Progenitor cell of endocrine pancreas (in vitro differentiated cells): ENCODE measurements at regions not wholly inside any gene's neighbourhood (a gene's known extent, or its start where the extent isn't known, plus 50 kb on each side); places are given as distances from the start of the nearest gene placed in this dataset.

Experiments
- DNase-seq: peaks from one replicate; pipeline ENCODE4 v3.0.0; 2021; ENCODE audit warnings: low spot score; ENCODE audit not compliant: unreplicated experiment
- H3K27ac Mint-ChIP-seq: 2 replicates; pipeline ENCODE4 v1.8.0; 2021; ENCODE audit warnings: mild to moderate bottlenecking, moderate library complexity, mixed read lengths
- H3K27me3 Mint-ChIP-seq: 2 replicates; pipeline ENCODE4 v1.8.0; 2021; ENCODE audit warnings: mixed read lengths
- H3K36me3 Mint-ChIP-seq: 2 replicates; pipeline ENCODE4 v1.8.0; 2022; ENCODE audit warnings: mixed read lengths; ENCODE audit not compliant: insufficient read depth
- H3K4me1 Mint-ChIP-seq: 2 replicates; pipeline ENCODE4 v1.8.0; 2021; ENCODE audit warnings: low read depth, mixed read lengths
- H3K4me3 Mint-ChIP-seq: 2 replicates; pipeline ENCODE4 v1.8.0; 2021; ENCODE audit warnings: low read depth, mild to moderate bottlenecking, moderate library complexity, mixed read lengths
- H3K9me3 Mint-ChIP-seq: 2 replicates; pipeline ENCODE4 v1.8.0; 2021; ENCODE audit warnings: low read depth, mixed read lengths
- TF ChIP-seq, protein P1 (sequence below): fragments of 200-600 bp; sonication (generic); IDR thresholded peaks from one replicate; pipeline ENCODE4 v1.5.0; 2021; ENCODE audit warnings: antibody characterized with exemption, mild to moderate bottlenecking; ENCODE audit not compliant: unreplicated experiment

DNA sequence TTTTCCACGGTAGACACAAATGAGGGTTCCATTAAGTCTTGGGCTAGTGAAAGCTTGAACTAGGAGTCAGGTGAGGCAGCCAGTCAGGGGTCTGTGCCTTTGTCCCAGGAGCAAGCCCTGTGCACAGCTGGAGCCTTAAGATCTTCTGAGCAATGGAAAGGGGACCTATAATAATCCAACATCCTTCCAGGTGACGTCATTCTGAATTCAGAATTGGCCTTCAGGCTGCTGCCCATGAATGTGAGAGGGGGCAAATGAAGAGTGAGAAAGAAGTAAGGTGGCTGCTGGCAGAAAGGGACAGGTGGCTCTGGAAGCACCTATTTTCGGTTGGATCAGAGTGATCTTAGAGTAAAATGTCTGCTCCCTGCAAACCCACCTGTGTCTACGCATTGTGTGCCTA lies 488.1 kb upstream of the CDH5 start:
- DNase-seq: no peak
- TF ChIP-seq, protein P1, sequence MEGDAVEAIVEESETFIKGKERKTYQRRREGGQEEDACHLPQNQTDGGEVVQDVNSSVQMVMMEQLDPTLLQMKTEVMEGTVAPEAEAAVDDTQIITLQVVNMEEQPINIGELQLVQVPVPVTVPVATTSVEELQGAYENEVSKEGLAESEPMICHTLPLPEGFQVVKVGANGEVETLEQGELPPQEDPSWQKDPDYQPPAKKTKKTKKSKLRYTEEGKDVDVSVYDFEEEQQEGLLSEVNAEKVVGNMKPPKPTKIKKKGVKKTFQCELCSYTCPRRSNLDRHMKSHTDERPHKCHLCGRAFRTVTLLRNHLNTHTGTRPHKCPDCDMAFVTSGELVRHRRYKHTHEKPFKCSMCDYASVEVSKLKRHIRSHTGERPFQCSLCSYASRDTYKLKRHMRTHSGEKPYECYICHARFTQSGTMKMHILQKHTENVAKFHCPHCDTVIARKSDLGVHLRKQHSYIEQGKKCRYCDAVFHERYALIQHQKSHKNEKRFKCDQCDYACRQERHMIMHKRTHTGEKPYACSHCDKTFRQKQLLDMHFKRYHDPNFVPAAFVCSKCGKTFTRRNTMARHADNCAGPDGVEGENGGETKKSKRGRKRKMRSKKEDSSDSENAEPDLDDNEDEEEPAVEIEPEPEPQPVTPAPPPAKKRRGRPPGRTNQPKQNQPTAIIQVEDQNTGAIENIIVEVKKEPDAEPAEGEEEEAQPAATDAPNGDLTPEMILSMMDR: no peak
- Mint-ChIP-seq H3K9me3 (no peaks in the 10 kb centered on the region), H3K36me3 (no peaks in the 10 kb centered on the region), H3K27ac (no peak overlapping the region), H3K27me3 (peaks cover 12% of the 10 kb centered on the region), H3K4me1 (no peaks in the 10 kb centered on the region), H3K4me3 (no peak overlapping the region)

DNA sequence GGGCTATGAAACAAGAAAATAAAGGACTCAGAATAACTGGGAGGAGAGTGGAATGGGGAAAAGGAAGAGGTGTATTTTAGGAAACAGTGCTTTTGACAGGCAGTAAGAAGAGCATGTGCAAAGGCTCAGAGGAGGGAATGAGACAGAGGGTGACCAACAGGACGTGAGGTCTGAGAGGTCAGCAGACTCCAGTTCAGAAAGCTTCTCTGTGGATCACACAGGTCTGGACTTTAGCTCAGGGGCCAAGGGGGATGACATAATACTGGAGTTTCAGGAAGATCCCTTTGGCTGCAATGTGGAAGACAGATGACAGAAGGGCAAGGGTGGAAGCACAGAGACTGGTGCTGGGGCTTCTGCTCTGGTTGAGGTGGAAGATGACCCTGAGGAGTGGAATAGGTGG lies 489.9 kb upstream of the CDH5 start:
- Mint-ChIP-seq H3K4me3 (no peak overlapping the region), H3K27ac (no peak overlapping the region), H3K4me1 (no peaks in the 10 kb centered on the region), H3K27me3 (peaks cover 12% of the 10 kb centered on the region), H3K36me3 (no peaks in the 10 kb centered on the region), H3K9me3 (no peaks in the 10 kb centered on the region)
- no peak for DNase-seq
- TF ChIP-seq, protein P1: no peak

DNA sequence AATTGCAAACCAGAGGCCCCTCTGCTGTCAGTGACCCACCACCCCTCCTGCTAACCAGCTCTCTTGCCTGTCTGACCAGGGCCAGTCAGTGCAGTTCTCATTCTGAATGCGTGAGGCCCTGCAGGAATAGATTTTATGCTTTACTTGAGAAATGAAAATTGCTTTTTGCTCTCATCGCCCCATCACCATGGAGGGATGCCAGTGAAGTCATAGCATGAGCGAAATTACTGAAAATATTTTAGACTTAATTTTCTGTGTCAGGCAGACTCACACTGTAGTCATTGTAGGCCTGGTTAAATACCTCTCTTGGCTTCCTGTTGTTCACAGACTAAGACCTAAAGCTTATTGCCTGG lies 490.5 kb upstream of the CDH5 start:
- Mint-ChIP-seq H3K27ac (no peak overlapping the region), H3K36me3 (no peaks in the 10 kb centered on the region), H3K4me1 (no peaks in the 10 kb centered on the region), H3K9me3 (no peaks in the 10 kb centered on the region), H3K4me3 (no peak overlapping the region), H3K27me3 (peaks cover 12% of the 10 kb centered on the region)
- no peak for DNase-seq
- TF ChIP-seq, protein P1: no peak

- no peaks in the 10 kb centered on the region for H3K9me3 Mint-ChIP-seq
- H3K4me1 Mint-ChIP-seq: no peaks in the 10 kb centered on the region
- H3K27ac Mint-ChIP-seq: no peak overlapping the region
- H3K4me3 Mint-ChIP-seq: no peak overlapping the region
- TF ChIP-seq, protein P1: no peak
- DNase-seq: no peak
- peaks cover 12% of the 10 kb centered on the region for H3K27me3 Mint-ChIP-seq
- H3K36me3 Mint-ChIP-seq: no peaks in the 10 kb centered on the region
Observed at GRCh38 chr16:65875381-65876055, 491.0 kb upstream of the CDH5 start.

DNA sequence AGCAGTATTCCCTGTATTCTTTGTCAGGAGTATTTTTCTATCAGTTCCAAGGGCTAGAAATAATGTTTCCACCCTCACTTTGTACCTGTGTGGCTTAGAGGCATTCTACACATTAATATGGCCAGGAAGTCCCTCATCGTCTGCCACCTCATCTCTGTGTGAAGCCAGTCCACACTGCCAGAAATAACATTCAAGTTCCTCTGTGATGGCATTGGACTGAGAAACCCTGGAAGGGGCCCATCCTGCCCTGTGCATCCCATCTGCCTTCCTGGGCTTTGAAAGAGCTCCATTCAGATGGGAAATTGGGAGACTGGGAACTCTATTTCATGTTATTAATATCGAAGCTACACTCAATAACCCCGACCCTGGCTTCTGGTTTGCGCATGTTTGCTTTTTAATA lies 497.2 kb upstream of the CDH5 start:
- Mint-ChIP-seq H3K4me1 (no peaks in the 10 kb centered on the region), H3K27me3 (peaks cover 13% of the 10 kb centered on the region), H3K4me3 (no peak overlapping the region), H3K27ac (no peak overlapping the region), H3K9me3 (peaks cover 4% of the 10 kb centered on the region), H3K36me3 (no peaks in the 10 kb centered on the region)
- no peak for DNase-seq
- TF ChIP-seq, protein P1: no peak
